Cardiac fibroblast (primary cell): ENCODE measurements at regions not wholly inside any gene's neighbourhood (a gene's known extent, or its start where the extent isn't known, plus 50 kb on each side); places are given as distances from the start of the nearest gene placed in this dataset.
A peak's percentile ranks its signal among the peaks of the same experiment; 100 is the strongest.

Experiments
- DNase-seq, 2 donors: peaks; one replicate each; pipeline versions ENCODE4 v3.0.0 to v3.0.0-alpha.2; 2010; ENCODE audit warnings: low read depth in 2 of 2
- H3K4me3 ChIP-seq, 2 donors: replicated peaks in 1 of 2; 1 replicate in 1 of 2; 2 replicates in 1 of 2; pipeline ENCODE4 v1.5.1; 2011; ENCODE audit warnings: low read depth in 2 of 2, low read length in 2 of 2, mild to moderate bottlenecking in 2 of 2, moderate library complexity in 1 of 2
- TF ChIP-seq, protein P1 (sequence below): IDR thresholded peaks from one replicate; pipeline ENCODE4 v1.5.1; 2011; ENCODE audit warnings: low read depth, mild to moderate bottlenecking, low read length, inconsistent platforms

DNA sequence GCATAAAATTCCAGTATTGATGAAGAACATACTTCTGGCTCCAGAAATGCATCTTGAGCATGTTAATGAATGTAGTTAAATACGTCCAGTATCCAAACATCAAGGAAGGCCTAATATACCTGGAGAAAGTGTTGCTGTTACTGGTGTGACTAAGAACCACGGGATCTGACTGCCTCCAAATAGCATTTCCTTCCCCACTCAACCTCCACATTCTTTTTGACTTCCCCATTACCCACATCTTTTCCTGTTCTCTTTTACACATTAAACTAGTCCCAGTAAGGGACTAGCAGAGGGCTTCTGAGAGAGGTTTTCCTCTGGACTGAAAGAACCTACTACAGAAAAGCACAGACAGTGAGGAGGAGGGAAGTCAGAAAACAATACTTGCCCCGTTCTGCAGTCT is 482.8 kb upstream of the HTR2C start:
- DNase-seq = no peak
- TF ChIP-seq, protein P1, sequence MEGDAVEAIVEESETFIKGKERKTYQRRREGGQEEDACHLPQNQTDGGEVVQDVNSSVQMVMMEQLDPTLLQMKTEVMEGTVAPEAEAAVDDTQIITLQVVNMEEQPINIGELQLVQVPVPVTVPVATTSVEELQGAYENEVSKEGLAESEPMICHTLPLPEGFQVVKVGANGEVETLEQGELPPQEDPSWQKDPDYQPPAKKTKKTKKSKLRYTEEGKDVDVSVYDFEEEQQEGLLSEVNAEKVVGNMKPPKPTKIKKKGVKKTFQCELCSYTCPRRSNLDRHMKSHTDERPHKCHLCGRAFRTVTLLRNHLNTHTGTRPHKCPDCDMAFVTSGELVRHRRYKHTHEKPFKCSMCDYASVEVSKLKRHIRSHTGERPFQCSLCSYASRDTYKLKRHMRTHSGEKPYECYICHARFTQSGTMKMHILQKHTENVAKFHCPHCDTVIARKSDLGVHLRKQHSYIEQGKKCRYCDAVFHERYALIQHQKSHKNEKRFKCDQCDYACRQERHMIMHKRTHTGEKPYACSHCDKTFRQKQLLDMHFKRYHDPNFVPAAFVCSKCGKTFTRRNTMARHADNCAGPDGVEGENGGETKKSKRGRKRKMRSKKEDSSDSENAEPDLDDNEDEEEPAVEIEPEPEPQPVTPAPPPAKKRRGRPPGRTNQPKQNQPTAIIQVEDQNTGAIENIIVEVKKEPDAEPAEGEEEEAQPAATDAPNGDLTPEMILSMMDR = no peak
- H3K4me3 ChIP-seq = no peak overlapping the region

DNA sequence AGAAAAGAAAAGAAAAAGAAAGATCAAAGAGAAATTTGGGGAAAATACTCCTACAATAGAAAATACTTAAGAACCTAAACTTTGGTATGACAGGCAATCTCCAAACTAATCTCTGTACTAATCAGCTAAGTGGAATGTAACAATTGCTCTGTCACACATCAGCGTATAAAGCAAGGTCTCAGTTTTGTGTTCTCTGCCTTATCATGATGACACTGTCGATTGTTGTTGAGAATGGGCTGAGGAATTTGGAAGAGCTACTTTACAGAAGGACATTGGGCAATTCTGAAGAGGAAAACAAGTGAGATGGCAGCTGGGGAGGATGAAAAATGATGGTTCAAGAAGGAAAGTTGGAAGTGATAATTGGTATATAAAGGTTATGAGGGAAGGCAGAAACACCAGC is 486.0 kb upstream of the HTR2C start:
- peak in 1 of 2 donors; percentile 0 for DNase-seq
- TF ChIP-seq, protein P1 = no peak
- no peak overlapping the region for H3K4me3 ChIP-seq

DNA sequence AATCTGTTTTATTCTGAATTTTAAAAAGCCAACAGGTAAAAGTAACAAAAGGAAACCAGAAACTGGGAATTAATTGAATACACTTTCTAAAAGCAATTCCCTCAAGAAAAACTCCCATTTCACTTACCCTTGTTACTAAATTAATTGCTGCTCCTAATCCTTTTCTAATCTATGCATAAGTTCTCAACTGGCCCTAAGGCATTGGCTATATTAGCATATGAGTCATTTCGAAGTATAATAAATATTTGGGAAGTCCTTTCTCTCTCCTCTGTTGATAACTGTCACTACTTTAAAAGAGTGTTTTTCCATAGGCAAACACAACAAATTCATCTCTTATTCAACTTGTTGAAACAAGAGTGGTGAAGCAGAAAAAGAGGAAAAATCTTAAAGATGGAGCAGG is 486.5 kb upstream of the HTR2C start:
- no peak overlapping the region for H3K4me3 ChIP-seq
- DNase-seq = no peak
- TF ChIP-seq, protein P1 = no peak

DNA sequence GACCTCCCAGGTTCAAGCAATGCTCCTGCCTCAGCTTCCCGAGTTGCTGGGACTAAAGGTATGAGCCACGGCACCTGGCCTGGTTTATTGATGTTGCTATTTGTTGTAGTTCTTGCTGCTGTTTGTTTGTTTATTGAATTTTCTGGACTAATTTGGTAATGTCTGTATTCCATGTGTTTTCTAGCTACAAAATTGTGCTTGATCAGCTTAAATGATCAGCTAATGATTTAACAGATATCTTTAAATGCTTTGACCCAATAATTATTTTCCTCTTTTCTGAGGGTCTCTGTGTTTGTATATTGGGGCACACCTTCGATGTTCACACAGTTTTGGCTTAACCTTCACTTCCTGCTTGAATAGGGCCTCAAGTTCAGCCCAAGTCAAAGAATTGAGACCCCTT is 488.1 kb upstream of the HTR2C start:
- H3K4me3 ChIP-seq = no peak overlapping the region
- no peak for DNase-seq
- TF ChIP-seq, protein P1 = no peak

DNA sequence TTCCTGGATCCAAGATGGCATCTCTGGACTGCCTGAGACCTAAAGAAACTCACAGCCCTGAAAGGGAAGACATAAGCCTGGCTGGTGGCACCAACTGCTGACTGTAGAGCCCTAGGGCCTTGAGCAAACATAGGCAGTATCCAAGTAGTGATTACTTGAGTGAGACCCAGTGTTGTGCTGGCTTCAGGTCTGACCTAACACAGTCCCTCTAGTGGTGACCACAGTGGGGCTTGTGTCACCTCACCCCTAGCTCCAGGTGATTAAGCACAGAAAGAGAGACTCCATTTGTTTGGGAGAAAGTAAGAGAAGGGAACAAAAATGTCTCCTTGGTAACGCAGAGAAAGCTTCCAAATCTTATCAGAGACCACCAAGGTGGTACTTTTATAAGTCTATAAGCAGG is 496.3 kb upstream of the HTR2C start:
- DNase-seq = no peak
- TF ChIP-seq, protein P1 = no peak
- no peak overlapping the region for H3K4me3 ChIP-seq

DNA sequence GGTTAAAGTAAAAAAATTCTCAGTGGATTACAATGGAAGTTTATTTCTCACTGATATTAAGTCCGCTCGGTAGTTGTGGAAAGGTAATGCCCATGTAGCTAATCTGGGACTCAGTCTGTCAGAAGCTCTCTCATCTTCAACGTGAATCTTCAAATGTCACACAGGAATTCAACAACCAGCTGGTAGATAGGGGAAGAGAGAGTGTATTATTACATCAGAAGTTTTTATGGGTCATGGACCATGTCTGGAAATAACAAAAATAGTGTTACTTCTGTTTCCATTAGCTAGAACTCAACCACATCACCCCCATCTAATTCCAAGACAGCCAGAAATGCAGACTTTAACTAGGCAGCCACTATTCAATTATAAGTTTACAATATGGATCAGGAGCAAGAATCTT is 506.1 kb upstream of the HTR2C start:
- DNase-seq = no peak
- TF ChIP-seq, protein P1 = no peak

DNA sequence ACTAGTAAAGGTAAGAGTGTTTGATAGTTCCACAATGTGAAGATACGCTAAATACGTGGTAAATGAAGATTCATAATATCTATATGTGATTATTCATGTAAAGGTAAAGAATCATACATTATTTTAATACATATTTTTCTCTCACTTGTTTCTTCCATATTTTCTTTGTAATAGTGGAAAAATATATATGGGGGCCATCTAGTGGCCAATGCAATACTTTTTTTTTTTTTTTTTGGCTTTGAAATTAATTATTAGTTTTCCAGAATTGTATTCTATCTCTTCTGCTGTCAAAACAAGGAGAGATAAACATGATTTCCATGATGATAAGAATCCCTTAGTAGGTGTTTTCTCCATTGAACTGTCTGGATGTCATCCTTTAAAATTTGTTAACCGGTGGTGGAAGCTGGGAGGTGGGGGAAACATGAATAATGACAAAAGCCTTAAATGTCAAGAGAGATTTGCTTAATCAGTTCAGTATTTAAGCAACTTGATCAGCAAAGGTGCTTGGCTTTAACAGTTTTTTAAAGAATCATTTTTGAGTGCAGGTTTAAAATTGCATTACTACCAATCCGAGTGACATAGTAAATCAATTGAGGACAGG is 508.7 kb upstream of the HTR2C start:
- TF ChIP-seq, protein P1 = no peak

More for the DNA sequence above, 506.1 kb upstream of the HTR2C start:
- no peak overlapping the region for H3K4me3 ChIP-seq

More for the DNA sequence above, 508.7 kb upstream of the HTR2C start:
- no peak overlapping the region for H3K4me3 ChIP-seq
- peak; percentile 0 to 1 for DNase-seq
